ENCODE measurements at regions not wholly inside any gene's neighbourhood (a gene's known extent, or its start where the extent isn't known, plus 50 kb on each side); places are given as distances from the start of the nearest gene placed in this dataset.

- Histone ChIP-seq H2AFZ (ENCODE audit: low read depth, low read length) (no peak overlapping the region), H3K36me3 (ENCODE audit: insufficient read depth, low read length) (peaks cover 4% of the 10 kb centered on the region), H4K20me1 (ENCODE audit: insufficient read depth, low read length) (peaks cover 73% of the 10 kb centered on the region), H3K9me3 (ENCODE audit: insufficient read depth, low read depth, low read length) (no peaks in the 10 kb centered on the region), H3K4me1 (ENCODE audit: insufficient read depth, low read length) (peaks cover 29% of the 10 kb centered on the region), H3K4me2 (ENCODE audit: low read length) (peak overlapping the region; percentile 41), H3K4me3 (ENCODE audit: insufficient read depth, low read depth, low read length) (no peak overlapping the region), H3K9ac (ENCODE audit: low read length) (peak overlapping the region; percentile 5), H3K27ac (ENCODE audit: low read depth, low read length) (peak overlapping the region; percentile 61), H3K27me3 (ENCODE audit: insufficient read depth, low read length) (no peaks in the 10 kb centered on the region), H3K79me2 (ENCODE audit: insufficient read depth, low read length) (peaks cover 97% of the 10 kb centered on the region)
- H3K27me3 Mint-ChIP-seq (ENCODE audit: low read depth, unreplicated experiment), result no peaks in the 10 kb centered on the region
- H3K4me1 Mint-ChIP-seq (ENCODE audit: low read depth, unreplicated experiment), result peaks cover 69% of the 10 kb centered on the region
- no peak for TF ChIP-seq CTCF (IDR thresholded peaks at IDR 0.05; ENCODE audit: insufficient read depth, low read depth, low read length)
- no peak for TF ChIP-seq EZH2 (IDR thresholded peaks at IDR 0.05; ENCODE audit: insufficient read depth, low read length)
- peak overlapping the region; percentile 81 for H3K27ac Mint-ChIP-seq (ENCODE audit: unreplicated experiment)
- FAIRE-seq, result no peak
- DNase-seq (ENCODE audit: low read depth), result peak; percentile 80
- peaks cover 8% of the 10 kb centered on the region for H3K36me3 Mint-ChIP-seq (ENCODE audit: low read depth, unreplicated experiment)
- no peak overlapping the region for H3K4me3 Mint-ChIP-seq (ENCODE audit: unreplicated experiment)
- H3K9me3 Mint-ChIP-seq (ENCODE audit: unreplicated experiment), result no peaks in the 10 kb centered on the region
These were observed 102.9 kb downstream of the C9orf152 start for GRCh38 chr9:110105107-110105506.

- peaks cover 8% of the 10 kb centered on the region for H3K36me3 Mint-ChIP-seq (ENCODE audit: low read depth, unreplicated experiment)
- Histone ChIP-seq H3K4me3 (ENCODE audit: insufficient read depth, low read depth, low read length) (no peak overlapping the region), H2AFZ (ENCODE audit: low read depth, low read length) (no peak overlapping the region), H3K4me1 (ENCODE audit: insufficient read depth, low read length) (peaks cover 29% of the 10 kb centered on the region), H3K79me2 (ENCODE audit: insufficient read depth, low read length) (peaks cover 96% of the 10 kb centered on the region), H3K27me3 (ENCODE audit: insufficient read depth, low read length) (no peaks in the 10 kb centered on the region), H3K9ac (ENCODE audit: low read length) (no peak overlapping the region), H3K27ac (ENCODE audit: low read depth, low read length) (no peak overlapping the region), H4K20me1 (ENCODE audit: insufficient read depth, low read length) (peaks cover 72% of the 10 kb centered on the region), H3K9me3 (ENCODE audit: insufficient read depth, low read depth, low read length) (no peaks in the 10 kb centered on the region), H3K36me3 (ENCODE audit: insufficient read depth, low read length) (peaks cover 4% of the 10 kb centered on the region), H3K4me2 (ENCODE audit: low read length) (no peak overlapping the region)
- TF ChIP-seq CTCF (IDR thresholded peaks at IDR 0.05; ENCODE audit: insufficient read depth, low read depth, low read length), result no peak
- TF ChIP-seq EZH2 (IDR thresholded peaks at IDR 0.05; ENCODE audit: insufficient read depth, low read length), result no peak
- H3K4me1 Mint-ChIP-seq (ENCODE audit: low read depth, unreplicated experiment), result peaks cover 59% of the 10 kb centered on the region
- H3K9me3 Mint-ChIP-seq (ENCODE audit: unreplicated experiment), result no peaks in the 10 kb centered on the region
- FAIRE-seq (no peak), DNase-seq (ENCODE audit: low read depth) (no peak)
- peak overlapping the region; percentile 84 for H3K27ac Mint-ChIP-seq (ENCODE audit: unreplicated experiment)
- no peak overlapping the region for H3K4me3 Mint-ChIP-seq (ENCODE audit: unreplicated experiment)
- no peaks in the 10 kb centered on the region for H3K27me3 Mint-ChIP-seq (ENCODE audit: low read depth, unreplicated experiment)
These were observed 101.3 kb downstream of the C9orf152 start for GRCh38 chr9:110106661-110107060.

- H3K4me1 Mint-ChIP-seq (ENCODE audit: low read depth, unreplicated experiment), result peaks cover 56% of the 10 kb centered on the region
- H3K4me2 ChIP-seq (ENCODE audit: low read length), result no peak overlapping the region
- H3K27ac ChIP-seq (ENCODE audit: low read depth, low read length), result no peak overlapping the region
- no peaks in the 10 kb centered on the region for H3K9me3 ChIP-seq (ENCODE audit: insufficient read depth, low read depth, low read length)
- H3K9ac ChIP-seq (ENCODE audit: low read length), result no peak overlapping the region
- TF ChIP-seq EZH2 (IDR thresholded peaks at IDR 0.05; ENCODE audit: insufficient read depth, low read length) (no peak), CTCF (IDR thresholded peaks at IDR 0.05; ENCODE audit: insufficient read depth, low read depth, low read length) (no peak)
- H3K27me3 Mint-ChIP-seq (ENCODE audit: low read depth, unreplicated experiment), result no peaks in the 10 kb centered on the region
- peaks cover 72% of the 10 kb centered on the region for H4K20me1 ChIP-seq (ENCODE audit: insufficient read depth, low read length)
- FAIRE-seq, result no peak
- DNase-seq (ENCODE audit: low read depth), result peak; percentile 26
- no peak overlapping the region for H3K4me3 ChIP-seq (ENCODE audit: insufficient read depth, low read depth, low read length)
- no peaks in the 10 kb centered on the region for H3K36me3 ChIP-seq (ENCODE audit: insufficient read depth, low read length)
- H3K27me3 ChIP-seq (ENCODE audit: insufficient read depth, low read length), result no peaks in the 10 kb centered on the region
- H3K4me1 ChIP-seq (ENCODE audit: insufficient read depth, low read length), result peaks cover 24% of the 10 kb centered on the region
- no peaks in the 10 kb centered on the region for H3K9me3 Mint-ChIP-seq (ENCODE audit: unreplicated experiment)
- H3K36me3 Mint-ChIP-seq (ENCODE audit: low read depth, unreplicated experiment), result peaks cover 8% of the 10 kb centered on the region
- no peak overlapping the region for H2AFZ ChIP-seq (ENCODE audit: low read depth, low read length)
- peaks cover 97% of the 10 kb centered on the region for H3K79me2 ChIP-seq (ENCODE audit: insufficient read depth, low read length)
- H3K27ac Mint-ChIP-seq (ENCODE audit: unreplicated experiment), result peak overlapping the region; percentile 53
- H3K4me3 Mint-ChIP-seq (ENCODE audit: unreplicated experiment), result no peak overlapping the region
These were observed 98.4 kb downstream of the C9orf152 start for GRCh38 chr9:110109333-110110092.
